ENCODE measurements at regions not wholly inside any gene's neighbourhood (a gene's known extent, or its start where the extent isn't known, plus 50 kb on each side); places are given as distances from the start of the nearest gene placed in this dataset.
"Not testable (repeated sequence)": the region's sequence is repeated elsewhere in the genome, so short reads cannot be mapped to it uniquely, and the experiment has no call there.

- Histone ChIP-seq H3K9me2 (replicated peaks; ENCODE audit: control insufficient read depth, low read length) (no peaks in the 10 kb centered on the region), H4K20me1 (ENCODE audit: control insufficient read depth, insufficient read depth, low read depth, low read length) (no peaks in the 10 kb centered on the region), H3K79me2 (ENCODE audit: control insufficient read depth, low read length) (no peaks in the 10 kb centered on the region), H3K27me3 (ENCODE audit: control insufficient read depth, low read length) (no peaks in the 10 kb centered on the region), H3K27ac (ENCODE audit: low read depth, low read length) (no peak overlapping the region), H3F3A (ENCODE audit: control insufficient read depth, insufficient read depth) (no peaks in the 10 kb centered on the region), H3K9me3 (ENCODE audit: control insufficient read depth, insufficient read depth, low read length) (no peaks in the 10 kb centered on the region; the same call in 1 of the 2 replicates), H3K4me1 (ENCODE audit: control insufficient read depth, low read length) (no peaks in the 10 kb centered on the region), H3K4me2 (ENCODE audit: low read length) (no peak overlapping the region), H3K4me3 (ENCODE audit: low read length) (no peak overlapping the region), H3K36me3 (ENCODE audit: control insufficient read depth, low read length) (no peaks in the 10 kb centered on the region)
- TF ChIP-seq CTCF (IDR thresholded peaks at IDR 0.05; ENCODE audit: low read depth, low read length, poor library complexity, severe bottlenecking) (no peak), EZH2phosphoT487 (IDR thresholded peaks at IDR 0.05; ENCODE audit: borderline replicate concordance, low read length) (no peak)
Observed at GRCh38 chr6:21759721-21760120, 166.2 kb downstream of the SOX4 start.

GRCh38 chr6:21761053-21761730, 167.6 kb downstream of the SOX4 start:
- not testable (repeated sequence) for H3K9me2 ChIP-seq (replicated peaks; ENCODE audit: control insufficient read depth, low read length); H3K9me3 ChIP-seq (ENCODE audit: control insufficient read depth, insufficient read depth, low read length); H3K27me3 ChIP-seq (ENCODE audit: control insufficient read depth, low read length); H3K27ac ChIP-seq (ENCODE audit: low read depth, low read length); H4K20me1 ChIP-seq (ENCODE audit: control insufficient read depth, insufficient read depth, low read depth, low read length); H3K36me3 ChIP-seq (ENCODE audit: control insufficient read depth, low read length); H3K4me2 ChIP-seq (ENCODE audit: low read length); H3K4me1 ChIP-seq (ENCODE audit: control insufficient read depth, low read length); H3K4me3 ChIP-seq (ENCODE audit: low read length); H3F3A ChIP-seq (ENCODE audit: control insufficient read depth, insufficient read depth); H3K79me2 ChIP-seq (ENCODE audit: control insufficient read depth, low read length)

GRCh38 chr6:21764989-21765388, 171.4 kb downstream of the SOX4 start:
- H3F3A ChIP-seq (ENCODE audit: control insufficient read depth, insufficient read depth): no peaks in the 10 kb centered on the region
- TF ChIP-seq CTCF (IDR thresholded peaks at IDR 0.05; ENCODE audit: low read depth, low read length, poor library complexity, severe bottlenecking): no peak
- TF ChIP-seq EZH2phosphoT487 (IDR thresholded peaks at IDR 0.05; ENCODE audit: borderline replicate concordance, low read length): no peak
- H3K4me1 ChIP-seq (ENCODE audit: control insufficient read depth, low read length): no peaks in the 10 kb centered on the region
- H3K4me3 ChIP-seq (ENCODE audit: low read length): no peak overlapping the region
- H4K20me1 ChIP-seq (ENCODE audit: control insufficient read depth, insufficient read depth, low read depth, low read length): no peaks in the 10 kb centered on the region
- no peaks in the 10 kb centered on the region for H3K9me2 ChIP-seq (replicated peaks; ENCODE audit: control insufficient read depth, low read length)
- no peak overlapping the region for H3K27ac ChIP-seq (ENCODE audit: low read depth, low read length)
- no peaks in the 10 kb centered on the region for H3K27me3 ChIP-seq (ENCODE audit: control insufficient read depth, low read length)
- H3K9me3 ChIP-seq (ENCODE audit: control insufficient read depth, insufficient read depth, low read length): no peaks in the 10 kb centered on the region; the same call in 1 of the 2 replicates
- no peak overlapping the region for H3K4me2 ChIP-seq (ENCODE audit: low read length)
- no peaks in the 10 kb centered on the region for H3K79me2 ChIP-seq (ENCODE audit: control insufficient read depth, low read length)
- no peaks in the 10 kb centered on the region for H3K36me3 ChIP-seq (ENCODE audit: control insufficient read depth, low read length)

- H3K4me2 ChIP-seq (ENCODE audit: low read length): no peak overlapping the region
- no peak overlapping the region for H3K4me3 ChIP-seq (ENCODE audit: low read length)
- no peaks in the 10 kb centered on the region for H3K4me1 ChIP-seq (ENCODE audit: control insufficient read depth, low read length)
- no peak for TF ChIP-seq EZH2phosphoT487 (IDR thresholded peaks at IDR 0.05; ENCODE audit: borderline replicate concordance, low read length)
- no peak for TF ChIP-seq CTCF (IDR thresholded peaks at IDR 0.05; ENCODE audit: low read depth, low read length, poor library complexity, severe bottlenecking)
- no peaks in the 10 kb centered on the region for H3K9me3 ChIP-seq (ENCODE audit: control insufficient read depth, insufficient read depth, low read length)
- H3F3A ChIP-seq (ENCODE audit: control insufficient read depth, insufficient read depth): no peaks in the 10 kb centered on the region
- no peak overlapping the region for H3K27ac ChIP-seq (ENCODE audit: low read depth, low read length)
- H3K79me2 ChIP-seq (ENCODE audit: control insufficient read depth, low read length): no peaks in the 10 kb centered on the region
- no peaks in the 10 kb centered on the region for H4K20me1 ChIP-seq (ENCODE audit: control insufficient read depth, insufficient read depth, low read depth, low read length)
- H3K36me3 ChIP-seq (ENCODE audit: control insufficient read depth, low read length): no peaks in the 10 kb centered on the region
- H3K27me3 ChIP-seq (ENCODE audit: control insufficient read depth, low read length): no peaks in the 10 kb centered on the region
- H3K9me2 ChIP-seq (replicated peaks; ENCODE audit: control insufficient read depth, low read length): no peaks in the 10 kb centered on the region
Observed at GRCh38 chr6:21767891-21768648, 174.5 kb downstream of the SOX4 start.

Measured in DOHH2 (cell line).